GM18858 (cell line): ENCODE measurements at regions not wholly inside any gene's neighbourhood (a gene's known extent, or its start where the extent isn't known, plus 50 kb on each side); places are given as distances from the start of the nearest gene placed in this dataset.

Experiments
- ATAC-seq: cut with Tn5 transposase; IDR thresholded peaks from one replicate; pipeline ENCODE4 v1.9.1; 2021; ENCODE audit not compliant: unreplicated experiment

DNA sequence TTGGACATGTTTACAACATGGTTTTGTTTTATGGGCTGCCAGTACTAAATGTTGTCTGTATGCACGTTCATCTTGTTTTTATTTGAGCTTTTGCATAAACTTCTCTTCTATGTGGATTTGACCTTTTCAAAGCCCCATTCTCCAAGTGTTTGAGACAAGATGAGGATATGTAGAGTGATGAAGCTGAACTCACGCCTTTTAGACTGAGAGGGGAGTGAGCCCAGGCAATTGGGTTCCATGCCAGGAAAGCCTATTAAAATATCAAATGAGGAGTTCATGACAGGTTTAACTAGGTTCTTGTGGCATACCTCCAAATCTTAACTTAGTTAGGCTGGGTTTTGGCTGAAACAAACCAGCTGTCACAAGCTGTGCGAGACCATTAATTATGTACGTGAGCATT lies 170.4 kb upstream of the LDB2 start:
- no peak for ATAC-seq

DNA sequence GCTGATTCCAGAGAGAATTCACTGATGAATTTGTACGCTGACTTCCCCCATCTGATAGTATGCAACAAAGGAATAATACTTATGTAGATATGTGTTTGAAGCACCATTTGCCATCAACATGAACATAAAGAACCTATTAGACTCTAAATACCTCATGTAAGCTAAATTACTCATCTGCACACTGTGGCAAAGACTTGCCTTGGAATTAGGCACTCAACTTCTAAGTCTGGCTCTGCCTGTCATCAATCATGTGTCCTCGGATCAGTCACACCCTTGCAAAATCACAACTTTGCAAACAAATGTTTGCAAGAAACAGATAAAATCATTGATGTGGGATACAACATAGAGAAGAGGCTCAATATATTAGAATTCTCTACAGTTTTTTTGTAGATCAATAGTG lies 169.9 kb upstream of the LDB2 start:
- no peak for ATAC-seq

DNA sequence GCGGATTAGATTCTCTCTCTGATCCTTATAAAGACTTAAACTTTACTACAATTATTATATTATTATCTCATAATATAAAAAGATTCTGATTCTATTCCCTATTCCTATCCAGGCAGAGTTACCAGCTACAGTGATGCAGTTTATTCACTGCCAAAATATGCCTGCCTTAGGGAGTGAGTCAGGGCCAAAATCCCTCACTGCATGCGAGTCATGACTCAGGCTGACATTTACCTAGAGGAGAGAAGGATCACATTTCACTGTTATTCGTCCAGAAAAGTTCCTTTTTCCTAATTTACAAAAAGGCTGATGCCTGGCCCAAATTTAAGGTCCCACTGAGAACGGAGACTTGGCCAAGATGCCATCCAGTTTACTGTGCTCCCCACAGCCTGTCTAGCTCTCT lies 168.5 kb upstream of the LDB2 start:
- no peak for ATAC-seq

DNA sequence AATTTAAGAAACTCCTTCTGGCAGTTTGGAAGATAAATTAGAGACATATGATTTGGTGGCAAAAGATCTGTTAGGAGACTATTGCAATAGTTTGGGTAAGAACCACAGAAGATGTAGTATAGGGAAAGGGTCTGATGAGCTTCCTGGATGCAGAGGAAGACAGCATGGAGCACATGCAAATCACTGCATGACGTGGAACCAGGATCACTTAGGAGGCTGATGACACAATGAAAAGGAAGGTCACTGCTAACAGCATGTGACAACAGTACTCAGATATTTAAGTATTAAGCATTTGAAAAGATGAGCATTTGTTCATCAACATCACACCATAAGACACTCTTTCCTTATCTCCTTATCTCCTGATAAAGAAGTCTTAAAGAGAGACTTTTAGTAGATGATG lies 167.8 kb upstream of the LDB2 start:
- ATAC-seq = no peak

DNA sequence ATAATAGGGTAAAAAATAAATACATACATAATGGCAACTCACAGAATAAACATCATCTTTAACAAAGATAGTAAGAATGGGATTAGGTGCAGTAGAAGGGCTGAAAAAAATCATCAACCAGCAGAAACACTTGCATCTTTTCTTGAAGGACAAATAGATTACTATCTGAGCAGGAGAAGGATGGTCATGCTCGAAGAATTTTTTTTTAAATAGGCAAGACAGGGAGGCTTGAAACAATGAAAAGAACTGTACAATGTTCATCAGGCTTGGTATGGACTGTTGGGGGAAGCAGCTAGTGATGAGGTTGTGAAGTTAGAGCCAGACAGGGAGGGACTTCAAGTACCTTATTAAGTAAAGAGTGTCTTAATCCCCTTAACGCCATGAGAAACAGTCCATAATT lies 167.4 kb upstream of the LDB2 start:
- no peak for ATAC-seq

DNA sequence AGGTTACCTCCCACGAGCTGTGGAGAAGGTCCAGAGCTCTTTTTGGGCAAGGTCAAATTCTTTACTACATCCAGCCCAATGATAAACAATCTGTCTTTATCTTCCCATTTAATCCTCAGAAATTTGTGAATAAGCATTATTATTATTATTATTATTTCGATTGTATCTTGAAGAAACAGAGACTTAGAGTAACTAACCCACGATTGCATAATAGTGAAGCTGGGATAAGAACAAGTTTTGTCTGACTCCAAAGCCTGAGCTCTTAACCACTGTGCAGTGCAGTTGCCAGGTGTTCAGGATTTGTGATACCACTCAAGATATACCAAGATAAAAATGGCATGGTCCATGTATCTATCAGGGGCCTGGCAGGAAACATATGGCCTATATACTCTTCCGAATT lies 166.5 kb upstream of the LDB2 start:
- ATAC-seq = no peak

DNA sequence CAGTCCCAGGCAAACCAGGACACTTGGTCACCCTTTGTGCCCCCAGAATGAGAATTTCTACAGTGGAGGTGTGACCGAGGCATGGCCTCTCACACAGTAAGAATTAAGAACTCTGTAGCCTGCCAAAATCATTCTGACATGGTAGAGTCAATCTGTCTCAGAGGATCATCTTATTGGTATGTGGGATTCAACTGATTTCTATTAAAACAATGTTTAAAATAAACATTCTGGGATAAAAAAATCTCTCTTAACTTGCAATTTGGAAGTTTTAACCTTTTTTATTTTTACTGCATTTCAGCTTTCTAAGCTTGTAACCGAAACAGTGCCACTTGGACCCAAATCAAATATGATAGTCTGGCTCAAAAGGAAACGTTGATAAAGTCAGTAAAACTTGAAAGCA lies 165.4 kb upstream of the LDB2 start:
- ATAC-seq = no peak

DNA sequence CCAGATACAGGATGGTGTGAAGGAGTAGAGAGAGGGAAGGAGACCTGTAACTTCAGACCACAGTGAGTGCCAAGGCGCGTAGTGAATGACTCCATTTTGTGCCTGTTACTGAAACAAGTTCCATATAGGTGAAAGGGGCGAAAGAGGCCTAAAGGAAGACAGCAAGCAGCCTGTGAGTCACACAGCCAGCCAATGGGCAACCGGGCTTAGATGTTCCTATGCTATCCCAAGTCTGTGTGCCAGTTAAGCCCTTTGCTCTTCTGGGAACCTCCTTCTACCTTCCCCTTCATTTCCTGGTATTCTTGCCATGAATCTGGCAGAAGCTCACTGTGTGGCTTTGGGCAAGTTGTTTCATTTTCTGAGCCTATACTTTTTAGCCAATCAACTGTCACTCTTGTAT lies 161.8 kb upstream of the LDB2 start:
- no peak for ATAC-seq

DNA sequence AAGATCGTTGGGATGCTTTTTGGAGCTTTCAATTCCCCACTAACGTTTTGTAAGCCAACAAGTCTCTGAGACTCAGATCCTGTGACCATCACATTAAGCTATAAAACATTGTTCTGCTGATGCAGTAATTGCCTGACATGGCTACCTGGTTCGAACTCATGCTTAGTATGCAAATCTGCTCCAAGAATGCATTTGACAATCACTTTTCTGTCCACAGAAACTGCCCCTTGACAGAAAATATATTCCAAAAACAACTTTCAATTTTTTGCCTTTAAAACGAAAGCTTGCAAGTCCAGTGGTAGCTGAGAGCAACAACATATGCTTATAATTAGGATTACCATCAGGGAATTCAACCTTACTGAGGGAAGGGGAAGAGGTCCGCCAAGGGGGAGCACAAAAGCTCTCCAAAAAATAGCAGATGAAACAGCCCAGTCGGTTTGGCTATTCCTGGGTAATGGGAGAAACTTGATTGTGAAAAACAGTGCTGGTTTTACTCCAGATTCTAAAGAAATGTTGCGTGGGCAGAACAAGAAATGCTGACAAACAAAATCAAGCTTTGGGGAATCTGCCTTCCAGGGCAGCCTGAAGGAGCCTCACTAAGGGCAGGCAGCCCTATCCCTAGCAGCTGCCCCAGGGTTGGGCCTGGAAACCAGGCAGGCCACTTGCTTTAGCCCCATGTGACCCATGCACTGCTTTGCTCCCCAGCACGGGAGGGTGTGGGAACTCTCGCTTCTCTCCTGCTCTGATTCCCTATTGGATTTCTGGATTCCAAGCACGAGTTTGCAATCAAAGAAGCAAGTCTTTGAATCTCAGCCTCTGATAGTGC lies 160.7 kb upstream of the LDB2 start:
- ATAC-seq = no peak

DNA sequence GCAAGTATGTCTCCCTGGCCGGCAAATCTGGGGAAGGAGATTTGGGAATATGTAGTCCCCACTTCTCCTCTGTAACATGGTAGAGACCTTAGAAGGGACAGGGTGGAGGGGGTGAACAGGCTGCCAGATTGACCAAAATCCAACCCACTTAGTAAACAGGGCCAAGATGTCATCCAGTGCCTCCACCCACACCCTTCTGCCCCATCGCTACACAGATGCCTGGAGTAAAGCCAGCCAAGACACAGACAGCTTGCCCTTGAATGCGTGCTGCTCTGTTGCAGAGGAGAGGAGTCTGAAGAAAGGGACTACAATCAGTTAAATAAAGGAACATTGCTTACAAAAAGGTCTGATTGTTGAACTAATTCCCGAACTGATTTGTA lies 160.1 kb upstream of the LDB2 start:
- ATAC-seq = no peak

DNA sequence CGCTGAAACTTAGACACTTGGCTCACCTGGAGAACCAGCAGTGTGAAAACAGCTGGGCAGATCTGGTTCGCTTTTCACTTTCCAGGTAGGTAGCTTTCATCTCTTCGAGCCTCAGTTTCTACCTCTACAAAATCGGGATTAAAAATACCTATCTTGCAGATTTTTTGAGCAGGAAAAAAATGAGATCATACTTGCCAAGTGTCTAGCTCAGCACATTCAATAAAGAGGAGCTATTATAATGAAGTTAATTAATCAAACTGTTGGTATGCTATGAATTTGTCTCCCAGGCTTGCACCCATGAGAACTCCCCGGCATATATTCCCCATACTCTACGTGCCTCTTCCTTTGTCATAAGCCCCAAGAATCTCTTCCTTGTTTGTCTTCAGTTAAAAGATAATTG lies 158.6 kb upstream of the LDB2 start:
- no peak for ATAC-seq

DNA sequence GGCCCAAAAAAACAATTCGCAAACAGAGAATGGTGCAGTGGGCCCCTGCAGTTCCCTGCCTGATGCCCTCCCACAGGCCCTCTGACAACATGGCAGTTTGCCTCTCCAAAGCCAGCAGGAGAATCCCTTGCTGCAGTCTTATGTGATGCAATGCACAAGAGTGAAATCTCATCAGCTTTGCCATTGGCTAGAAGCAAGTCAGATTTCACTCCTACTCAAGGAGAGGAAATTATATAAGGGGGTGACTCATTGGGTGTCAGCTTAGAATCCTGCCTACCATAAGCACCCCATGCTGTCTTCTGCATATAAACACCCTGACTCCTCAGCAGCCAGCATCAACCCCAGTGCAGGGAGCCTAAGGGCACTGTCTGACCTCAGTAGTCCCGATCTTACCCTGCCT lies 157.3 kb upstream of the LDB2 start:
- ATAC-seq = no peak

DNA sequence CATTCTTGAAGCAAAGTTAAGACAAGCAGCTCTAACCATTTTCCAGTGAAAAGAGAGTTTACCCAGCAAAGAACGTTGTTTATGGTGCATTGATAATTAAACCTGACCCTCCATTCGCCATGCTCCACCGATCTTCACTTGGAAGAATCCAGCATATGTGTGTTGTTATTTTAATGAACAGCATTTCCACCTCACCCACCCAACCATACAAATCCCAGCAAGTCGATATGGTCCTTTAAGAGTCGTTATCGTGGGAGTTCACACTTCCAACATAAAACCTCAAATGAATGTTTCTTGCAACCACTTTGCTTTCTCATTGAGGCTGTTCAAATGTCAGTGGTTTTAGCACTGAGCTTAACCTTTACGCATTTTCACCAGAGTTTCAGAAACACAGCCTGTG lies 147.4 kb upstream of the LDB2 start:
- no peak for ATAC-seq

DNA sequence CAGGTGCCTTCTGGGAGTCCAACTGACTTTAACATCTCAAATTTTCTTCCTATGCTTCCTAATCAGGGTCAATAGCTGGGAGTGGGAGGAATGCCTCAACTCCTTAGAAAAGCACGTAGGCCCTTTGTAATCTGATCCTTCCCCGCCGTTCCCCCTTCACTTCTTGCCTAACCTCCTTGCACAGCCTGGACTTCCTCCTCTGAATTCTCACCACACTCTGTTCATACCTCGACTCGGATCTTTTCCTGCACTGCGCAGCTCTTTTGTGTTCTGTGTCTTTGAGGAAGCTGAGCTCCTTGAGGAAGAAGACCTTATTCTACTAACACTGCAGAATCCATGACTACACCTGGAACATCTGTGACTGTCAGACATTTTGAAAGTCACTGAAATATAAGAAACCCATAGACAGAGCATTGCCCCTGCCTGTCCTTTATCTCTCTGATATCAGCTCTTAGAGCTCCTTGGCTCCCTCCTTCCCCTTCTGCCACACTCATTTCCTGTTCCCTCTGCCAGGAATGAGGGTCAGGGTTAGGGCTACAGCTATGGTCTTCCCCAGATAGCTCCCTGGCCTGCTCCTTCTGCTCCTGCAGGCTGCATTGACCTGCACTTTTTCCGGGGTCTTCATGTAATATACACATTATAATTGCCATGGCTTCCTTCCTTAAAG lies 140.2 kb upstream of the LDB2 start:
- ATAC-seq = no peak

DNA sequence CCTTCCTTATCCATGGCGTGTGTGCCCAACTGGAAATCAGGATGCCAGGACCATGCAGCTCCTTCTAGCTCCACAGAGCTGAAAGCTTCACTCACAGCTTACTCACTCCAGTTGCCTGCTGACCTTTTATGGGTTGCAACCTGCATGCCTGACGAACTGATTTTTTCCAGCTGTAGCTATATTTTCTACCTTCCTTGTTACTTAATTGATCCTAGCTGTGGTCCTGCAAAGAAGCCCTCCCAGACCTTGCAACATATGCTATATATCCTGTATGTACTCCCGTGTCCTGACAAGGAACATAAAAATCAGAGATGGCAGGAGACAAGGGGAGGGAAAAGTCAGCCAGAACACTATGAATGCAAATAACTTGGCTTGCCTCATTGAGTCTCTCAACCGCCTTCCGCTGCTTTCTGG lies 135.3 kb upstream of the LDB2 start:
- ATAC-seq = no peak

DNA sequence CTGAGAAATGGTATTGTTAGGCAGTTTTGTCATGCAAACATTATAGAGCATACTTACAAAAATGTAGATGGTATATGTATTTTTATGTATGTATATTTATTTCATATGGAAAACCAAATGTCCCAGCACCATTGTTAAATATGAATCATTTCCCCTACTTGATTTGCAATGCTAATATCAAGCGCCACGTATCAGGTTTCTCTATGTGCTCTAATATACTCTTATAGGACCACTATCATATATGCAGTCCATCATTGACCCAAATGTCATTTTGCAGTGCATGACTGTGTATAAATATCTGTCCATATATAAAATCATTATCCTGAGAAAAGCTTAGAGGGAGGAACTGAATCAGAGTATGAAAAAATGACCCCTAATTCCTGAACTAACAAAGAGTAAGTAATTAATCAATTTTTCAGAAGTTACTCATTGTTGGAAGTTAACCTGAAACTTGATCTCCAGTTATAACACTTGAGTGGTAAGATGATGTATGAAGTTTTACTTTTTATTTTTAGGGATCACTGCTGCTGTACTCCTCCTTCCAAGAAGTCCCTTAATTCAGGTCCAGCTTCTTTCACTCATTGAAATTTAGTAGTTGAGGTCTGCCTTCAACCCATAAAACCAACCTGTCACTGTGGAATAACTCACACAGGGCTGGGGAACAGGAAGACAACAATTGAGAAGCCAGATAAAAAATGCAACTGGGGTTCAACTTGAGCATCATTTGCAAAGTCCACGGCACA lies 134.8 kb upstream of the LDB2 start:
- ATAC-seq = no peak

DNA sequence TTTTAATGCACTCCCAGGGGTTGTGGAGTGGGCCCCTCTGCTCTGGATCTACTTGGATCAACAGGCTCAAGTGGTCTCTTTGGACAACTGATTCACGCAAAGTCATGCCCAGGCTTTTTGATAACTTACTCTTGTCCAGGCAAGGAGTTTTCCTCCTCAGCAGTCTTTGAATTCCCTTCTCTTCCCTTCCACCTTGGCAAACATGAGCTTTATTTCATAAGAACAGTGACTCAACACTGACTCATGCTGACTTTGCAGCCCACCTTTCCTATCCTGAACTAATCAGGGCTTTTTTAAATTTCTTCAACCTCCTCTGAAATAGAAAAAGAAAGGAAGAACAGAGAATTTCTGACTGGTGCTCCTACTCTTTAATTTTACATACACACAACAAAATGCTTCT lies 132.1 kb upstream of the LDB2 start:
- no peak for ATAC-seq

DNA sequence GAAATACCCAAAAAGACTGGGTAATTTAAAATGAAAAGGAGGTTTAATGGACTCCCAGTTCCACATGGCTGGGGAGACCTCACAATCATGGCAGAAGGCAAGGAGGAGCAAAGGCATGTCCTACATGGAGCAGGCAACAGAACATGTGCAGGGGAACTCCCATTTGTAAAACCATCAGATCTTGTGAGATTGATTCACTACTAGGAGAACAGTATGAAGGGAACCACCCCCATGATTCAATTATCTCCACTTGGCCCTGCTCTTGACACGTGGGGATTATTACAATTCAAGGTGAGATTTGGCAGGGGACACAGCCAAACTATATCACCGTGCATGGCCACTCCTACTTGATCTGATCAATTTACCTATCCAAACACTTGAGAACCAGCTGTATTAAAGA lies 131.5 kb upstream of the LDB2 start:
- no peak for ATAC-seq

DNA sequence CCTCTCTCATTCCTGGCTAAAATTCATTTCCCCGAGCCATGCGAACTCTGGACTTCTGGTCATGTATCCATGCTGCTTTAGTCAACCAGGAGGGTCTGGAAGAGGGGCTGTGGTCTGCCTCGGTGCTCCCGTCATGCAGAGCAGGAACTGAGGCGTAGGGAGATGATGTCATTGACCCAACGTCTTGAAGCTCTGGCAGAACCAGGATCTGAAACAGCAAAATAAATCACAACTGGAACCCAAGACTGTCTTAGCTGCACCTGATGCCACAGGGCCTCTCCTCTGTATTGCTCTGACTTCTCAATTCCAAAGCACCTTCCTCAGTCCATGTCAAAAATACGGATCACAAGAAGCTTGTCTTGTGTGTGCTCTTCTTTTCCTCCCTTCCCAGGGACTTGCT lies 131.0 kb upstream of the LDB2 start:
- no peak for ATAC-seq

DNA sequence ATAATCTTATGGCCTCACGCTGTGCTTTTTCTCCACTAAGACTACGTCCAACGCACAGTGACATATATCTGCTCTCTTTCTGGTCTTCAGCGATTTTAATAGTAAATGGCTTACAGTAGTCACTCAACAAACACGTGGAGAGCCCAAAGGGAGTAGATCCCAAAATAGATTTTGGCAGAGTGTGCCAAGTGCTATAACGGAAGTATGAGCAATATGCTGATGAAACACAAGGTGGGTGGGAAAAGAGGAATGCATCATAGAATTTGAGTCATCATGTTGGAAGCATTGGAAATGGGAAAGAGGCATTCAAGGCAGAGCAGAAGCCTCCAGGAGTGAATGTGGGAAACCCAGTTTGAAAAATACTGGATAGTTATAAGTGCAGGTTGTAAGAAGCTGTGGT lies 129.1 kb upstream of the LDB2 start:
- ATAC-seq = no peak

DNA sequence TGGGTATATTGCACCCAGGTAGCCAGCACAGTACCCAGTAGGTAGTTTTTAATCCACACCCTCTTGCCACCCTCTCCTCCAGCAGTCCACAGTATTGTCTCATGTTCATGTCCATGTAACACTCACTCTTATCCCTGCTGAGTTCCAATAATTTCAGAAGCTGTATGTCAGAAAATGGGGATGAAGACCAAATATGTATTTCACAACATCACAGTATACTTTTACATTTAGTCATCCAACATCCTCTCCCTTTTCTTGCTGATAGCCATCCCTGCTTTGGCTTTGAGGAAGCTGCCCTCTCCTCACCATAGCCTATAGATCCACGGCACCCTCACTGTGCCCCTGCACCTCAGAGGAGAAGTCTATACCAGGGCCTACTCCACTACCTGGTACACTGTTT lies 126.0 kb upstream of the LDB2 start:
- ATAC-seq = no peak

DNA sequence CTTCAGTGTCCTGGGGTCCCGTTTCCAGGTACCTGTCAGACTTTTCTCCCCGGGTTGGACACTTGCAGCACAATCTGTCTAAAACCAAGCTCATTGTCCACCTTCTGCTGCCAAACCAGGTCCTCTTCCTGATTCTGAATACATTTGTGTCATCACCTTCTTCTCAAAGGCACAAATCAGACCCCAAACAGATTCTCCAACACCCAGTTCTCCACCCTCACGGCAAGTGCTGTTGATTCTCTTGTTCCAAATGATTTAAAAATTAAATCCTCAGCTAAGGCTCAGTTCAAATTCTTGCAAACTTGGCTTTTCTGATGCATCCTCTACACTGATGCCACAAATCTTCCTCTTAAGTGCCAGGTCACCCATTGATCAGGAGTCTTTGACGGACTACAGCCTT lies 122.5 kb upstream of the LDB2 start:
- no peak for ATAC-seq
